Neural crest cell (in vitro differentiated cells): ENCODE measurements at regions not wholly inside any gene's neighbourhood (a gene's known extent, or its start where the extent isn't known, plus 50 kb on each side); places are given as distances from the start of the nearest gene placed in this dataset.

Experiments
- DNase-seq: peaks from one replicate; pipeline ENCODE4 v3.0.0; 2021; ENCODE audit warnings: low read depth, mixed read lengths, low spot score
- H3K27ac Mint-ChIP-seq: one replicate; pipeline ENCODE4 v1.8.0; 2021; ENCODE audit warnings: mild to moderate bottlenecking, mixed read lengths; ENCODE audit not compliant: unreplicated experiment
- H3K27me3 Mint-ChIP-seq: 2 replicates; pipeline ENCODE4 v1.8.0; 2021; ENCODE audit warnings: low read depth, mild to moderate bottlenecking, mixed read lengths
- H3K36me3 Mint-ChIP-seq: 2 replicates; pipeline ENCODE4 v1.8.0; 2021; ENCODE audit warnings: low read depth, mild to moderate bottlenecking, mixed read lengths
- H3K4me1 Mint-ChIP-seq: 2 replicates; pipeline ENCODE4 v1.8.0; 2021; ENCODE audit warnings: mixed read lengths
- H3K4me3 Mint-ChIP-seq: one replicate; pipeline ENCODE4 v1.8.0; 2021; ENCODE audit warnings: mild to moderate bottlenecking, mixed read lengths
- H3K9me3 Mint-ChIP-seq: 2 replicates; pipeline ENCODE4 v1.8.0; 2021; ENCODE audit warnings: mixed read lengths
- CTCF ChIP-seq: fragments of 200-600 bp; sonication (generic); conservative IDR thresholded peaks from 2 replicates; pipeline ENCODE4 v1.5.0; 2021; ENCODE audit warnings: antibody characterized with exemption, mild to moderate bottlenecking

GRCh38 chr6:18335948-18336347, 51.2 kb upstream of the RNF144B start:
- Mint-ChIP-seq H3K27me3 (no peaks in the 10 kb centered on the region), H3K4me3 (no peak overlapping the region), H3K4me1 (peaks cover 19% of the 10 kb centered on the region), H3K27ac (no peak overlapping the region), H3K9me3 (no peaks in the 10 kb centered on the region), H3K36me3 (no peaks in the 10 kb centered on the region)
- DNase-seq = no peak
- no peak for TF ChIP-seq CTCF

DNA sequence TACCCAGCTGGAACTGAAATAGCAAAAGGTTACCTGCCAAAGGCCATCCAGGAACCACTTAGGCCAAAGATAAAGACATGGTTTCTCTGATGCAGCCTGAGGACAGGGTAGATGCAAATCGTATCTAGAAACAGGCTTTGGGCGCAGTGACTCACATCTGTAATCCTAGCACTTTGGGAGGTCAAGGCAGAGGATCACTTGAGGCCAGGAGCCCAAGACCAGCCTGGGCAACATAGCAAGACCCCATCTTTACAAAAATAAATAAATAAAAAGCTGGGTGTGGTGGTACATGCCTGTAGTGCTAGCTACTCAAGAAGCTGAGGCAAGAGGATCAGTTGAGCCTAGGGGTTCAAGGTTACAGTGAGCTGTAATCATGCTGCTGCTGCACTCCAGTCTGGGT, 52.9 kb upstream of the RNF144B start:
- H3K36me3 Mint-ChIP-seq = no peaks in the 10 kb centered on the region

DNA sequence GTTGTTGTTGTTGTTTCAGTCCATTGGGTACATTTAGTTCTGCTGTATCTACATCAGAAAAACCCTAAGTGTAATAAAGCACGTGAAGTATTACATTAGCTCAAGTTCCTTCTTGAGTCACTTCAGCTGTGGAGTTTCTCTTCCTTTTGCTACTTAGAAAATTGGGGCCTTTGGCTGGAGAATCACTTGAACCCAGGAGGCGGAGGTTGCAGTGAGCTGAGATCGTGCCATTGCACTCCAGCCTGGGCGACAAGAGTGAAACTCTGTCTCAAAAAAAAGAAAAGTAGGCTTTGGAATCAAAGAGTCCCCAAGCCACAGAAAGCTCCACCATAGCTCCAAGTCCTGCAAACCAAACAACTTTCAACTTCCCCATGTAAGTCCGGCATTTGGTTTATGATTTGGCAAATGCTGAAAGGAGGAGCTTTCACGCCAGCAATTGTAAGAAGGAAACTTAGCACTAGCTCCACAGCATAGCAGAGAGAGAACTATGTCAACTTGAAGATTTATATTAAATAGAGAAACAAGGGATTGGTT, 56.5 kb upstream of the RNF144B start:
- Mint-ChIP-seq H3K9me3 (no peaks in the 10 kb centered on the region), H3K27ac (no peak overlapping the region), H3K4me3 (no peak overlapping the region), H3K36me3 (no peaks in the 10 kb centered on the region), H3K27me3 (no peaks in the 10 kb centered on the region), H3K4me1 (peaks cover 5% of the 10 kb centered on the region)
- no peak for DNase-seq
- no peak for TF ChIP-seq CTCF

More for the DNA sequence above, 52.9 kb upstream of the RNF144B start:
- H3K9me3 Mint-ChIP-seq = no peaks in the 10 kb centered on the region
- TF ChIP-seq CTCF = no peak
- DNase-seq = no peak
- no peak overlapping the region for H3K4me3 Mint-ChIP-seq
- peaks cover 24% of the 10 kb centered on the region for H3K4me1 Mint-ChIP-seq
- no peak overlapping the region for H3K27ac Mint-ChIP-seq
- no peaks in the 10 kb centered on the region for H3K27me3 Mint-ChIP-seq

GRCh38 chr6:18329776-18330175, 57.4 kb upstream of the RNF144B start:
- no peaks in the 10 kb centered on the region for H3K27me3 Mint-ChIP-seq
- no peak overlapping the region for H3K27ac Mint-ChIP-seq
- H3K9me3 Mint-ChIP-seq = no peaks in the 10 kb centered on the region
- no peak for DNase-seq
- H3K36me3 Mint-ChIP-seq = no peaks in the 10 kb centered on the region
- peaks cover 5% of the 10 kb centered on the region for H3K4me1 Mint-ChIP-seq
- TF ChIP-seq CTCF = no peak
- H3K4me3 Mint-ChIP-seq = no peak overlapping the region

DNA sequence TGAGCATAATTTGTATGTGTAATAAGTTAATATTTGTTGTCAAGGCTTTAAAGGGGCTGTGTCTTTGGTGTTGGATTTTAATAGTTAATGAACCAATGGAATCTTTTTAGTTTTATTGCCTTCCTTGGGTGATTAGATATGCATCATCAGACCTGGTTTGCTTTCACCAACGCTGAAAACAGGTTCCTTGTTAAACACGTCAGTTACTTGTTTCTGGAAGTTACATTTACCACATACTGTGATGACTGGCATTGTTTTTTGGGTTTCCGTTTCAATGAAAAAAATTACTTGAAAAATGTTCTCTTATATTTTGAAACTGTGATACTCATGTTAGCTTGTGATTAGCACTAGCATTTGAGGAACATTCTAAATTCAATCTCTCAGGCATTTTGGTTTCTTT, 58.6 kb upstream of the RNF144B start:
- Mint-ChIP-seq H3K36me3 (no peaks in the 10 kb centered on the region), H3K27me3 (no peaks in the 10 kb centered on the region), H3K9me3 (no peaks in the 10 kb centered on the region), H3K27ac (no peak overlapping the region), H3K4me1 (peaks cover 11% of the 10 kb centered on the region), H3K4me3 (no peak overlapping the region)
- no peak for DNase-seq
- no peak for TF ChIP-seq CTCF

DNA sequence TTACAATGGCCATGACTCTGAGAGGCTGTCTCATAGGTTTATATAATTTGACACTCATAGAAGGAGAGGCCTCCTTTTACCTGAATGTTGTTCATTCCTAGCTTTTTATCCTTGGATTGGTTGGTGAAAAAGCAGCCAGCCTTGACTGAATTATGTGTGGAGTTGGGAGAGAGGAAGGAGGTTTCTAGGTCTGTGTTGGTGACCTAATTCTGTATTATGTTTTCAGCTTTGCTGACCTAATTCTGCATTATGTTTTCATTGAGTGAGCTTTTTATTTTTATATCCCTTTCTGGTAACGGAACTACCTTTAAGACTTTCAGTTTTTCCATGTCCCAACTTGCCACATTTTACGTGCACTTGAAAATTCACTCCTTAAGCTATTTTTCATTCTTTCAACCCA, 59.1 kb upstream of the RNF144B start:
- Mint-ChIP-seq H3K36me3 (no peaks in the 10 kb centered on the region), H3K4me3 (no peak overlapping the region), H3K9me3 (no peaks in the 10 kb centered on the region), H3K27me3 (no peaks in the 10 kb centered on the region), H3K4me1 (peaks cover 11% of the 10 kb centered on the region), H3K27ac (no peak overlapping the region)
- DNase-seq = no peak
- TF ChIP-seq CTCF = no peak
